ENCODE measurements at regions not wholly inside any gene's neighbourhood (a gene's known extent, or its start where the extent isn't known, plus 50 kb on each side); places are given as distances from the start of the nearest gene placed in this dataset.

GRCh38 chr10:108812296-108812695 lies 1111.0 kb downstream of the XPNPEP1 start:
- TF ChIP-seq POLR2AphosphoS5 (IDR thresholded peaks at IDR 0.05; ENCODE audit: low read depth, low read length), result no peak
- no peak for TF ChIP-seq REST (IDR thresholded peaks at IDR 0.05; ENCODE audit: insufficient read depth in 1 of 2, low read depth in 2 of 2, low read length in 1 of 2)
- TF ChIP-seq TCF7L2 (IDR thresholded peaks at IDR 0.05; ENCODE audit: low read depth, low read length), result no peak
- no peak for TF ChIP-seq SIN3A (IDR thresholded peaks at IDR 0.05; ENCODE audit: borderline replicate concordance, insufficient read depth, low read depth, low read length)
- TF ChIP-seq CTCF (IDR thresholded peaks at IDR 0.05), result no peak
- in situ Hi-C loops (cut with HindIII; ENCODE audit: low pct_unique_long_range_greater_than_20kb, low sequenced_read_pairs), result no loop called here
- Histone ChIP-seq H3K27me3 (ENCODE audit: control insufficient read depth, insufficient read depth, low read length) (no peaks in the 10 kb centered on the region), H3K4me1 (ENCODE audit: control insufficient read depth, insufficient read depth, low read length) (no peaks in the 10 kb centered on the region), H3K27ac (ENCODE audit: low read length) (no peak overlapping the region), H3K4me3 (ENCODE audit: low read depth in 2 of 2, low read length in 2 of 2) (no peak overlapping the region), H3K36me3 (ENCODE audit: control insufficient read depth, insufficient read depth, low read length) (no peaks in the 10 kb centered on the region), H3K9me3 (ENCODE audit: control insufficient read depth, insufficient read depth, low read depth, low read length) (no peaks in the 10 kb centered on the region)
- DNase-seq (ENCODE audit: low read depth, low spot score) (no peak), ATAC-seq (no peak)
- ChIA-PET POLR2A (no interaction called here), CTCF (no interaction called here)
- intact Hi-C loops (cut with micrococcal nuclease; ENCODE audit: unreplicated experiment), result no loop called here
- BruUV-seq (replicated peaks), result no TSS peak

- in situ Hi-C loops (cut with HindIII; ENCODE audit: low pct_unique_long_range_greater_than_20kb, low sequenced_read_pairs), result no loop called here
- H3K9me3 ChIP-seq (ENCODE audit: control insufficient read depth, insufficient read depth, low read depth, low read length), result no peaks in the 10 kb centered on the region
- H3K27ac ChIP-seq (ENCODE audit: low read length), result no peak overlapping the region
- BruUV-seq (replicated peaks), result no TSS peak
- CTCF ChIA-PET, result no interaction called here
- no peaks in the 10 kb centered on the region for H3K36me3 ChIP-seq (ENCODE audit: control insufficient read depth, insufficient read depth, low read length)
- DNase-seq (ENCODE audit: low read depth, low spot score), result no peak
- H3K4me3 ChIP-seq (ENCODE audit: low read depth in 2 of 2, low read length in 2 of 2), result no peak overlapping the region
- ATAC-seq, result no peak
- H3K4me1 ChIP-seq (ENCODE audit: control insufficient read depth, insufficient read depth, low read length), result no peaks in the 10 kb centered on the region
- intact Hi-C loops (cut with micrococcal nuclease; ENCODE audit: unreplicated experiment), result no loop called here
- no peaks in the 10 kb centered on the region for H3K27me3 ChIP-seq (ENCODE audit: control insufficient read depth, insufficient read depth, low read length)
- POLR2A ChIA-PET, result no interaction called here
- no peak for TF ChIP-seq REST (IDR thresholded peaks at IDR 0.05; ENCODE audit: insufficient read depth in 1 of 2, low read depth in 2 of 2, low read length in 1 of 2)
- TF ChIP-seq SIN3A (IDR thresholded peaks at IDR 0.05; ENCODE audit: borderline replicate concordance, insufficient read depth, low read depth, low read length), result no peak
- no peak for TF ChIP-seq TCF7L2 (IDR thresholded peaks at IDR 0.05; ENCODE audit: low read depth, low read length)
Observed at GRCh38 chr10:108808228-108808627, 1115.1 kb downstream of the XPNPEP1 start.

Measured in Panc1 (cell line).